ENCODE measurements at regions not wholly inside any gene's neighbourhood (a gene's known extent, or its start where the extent isn't known, plus 50 kb on each side); places are given as distances from the start of the nearest gene placed in this dataset.
"Not testable (repeated sequence)": the region's sequence is repeated elsewhere in the genome, so short reads cannot be mapped to it uniquely, and the experiment has no call there.

- DNase-seq: no peak
Observed at GRCh38 chr18:71443706-71444480, 1100.2 kb downstream of the CBLN2 start.

GRCh38 chr18:71442731-71443141 lies 1101.4 kb downstream of the CBLN2 start:
- DNase-seq: no peak

GRCh38 chr18:71441156-71441555 lies 1103.0 kb downstream of the CBLN2 start:
- no peak for DNase-seq

GRCh38 chr18:71437511-71437910 lies 1106.6 kb downstream of the CBLN2 start:
- no peak for DNase-seq

GRCh38 chr18:71433373-71433772 lies 1110.8 kb downstream of the CBLN2 start:
- no peak for DNase-seq

- DNase-seq: no peak
Observed at GRCh38 chr18:71431689-71432088, 1112.5 kb downstream of the CBLN2 start.

- DNase-seq: no peak
Observed at GRCh38 chr18:71431171-71431570, 1113.0 kb downstream of the CBLN2 start.

GRCh38 chr18:71426441-71426840 lies 1117.7 kb downstream of the CBLN2 start:
- DNase-seq: no peak

- DNase-seq: no peak
Observed at GRCh38 chr18:71405169-71405809, 1116.4 kb downstream of the SOCS6 start.

- no peak for DNase-seq
Observed at GRCh38 chr18:71403501-71403900, 1114.7 kb downstream of the SOCS6 start.

GRCh38 chr18:71398531-71398930 lies 1109.7 kb downstream of the SOCS6 start:
- DNase-seq: no peak

GRCh38 chr18:71388148-71388547 lies 1099.3 kb downstream of the SOCS6 start:
- no peak for DNase-seq

GRCh38 chr18:71374294-71375000 lies 1085.6 kb downstream of the SOCS6 start:
- DNase-seq: no peak

GRCh38 chr18:71371951-71372605 lies 1083.2 kb downstream of the SOCS6 start:
- no peak for DNase-seq

GRCh38 chr18:71370671-71371445 lies 1082.0 kb downstream of the SOCS6 start:
- DNase-seq: no peak

- DNase-seq: no peak
Observed at GRCh38 chr18:71370095-71370494, 1081.2 kb downstream of the SOCS6 start.

GRCh38 chr18:71362140-71362539 lies 1073.3 kb downstream of the SOCS6 start:
- DNase-seq: no peak

- DNase-seq: not testable (repeated sequence)
Observed at GRCh38 chr18:71355599-71355998, 1066.8 kb downstream of the SOCS6 start.

- DNase-seq: no peak
Observed at GRCh38 chr18:71352618-71353017, 1063.8 kb downstream of the SOCS6 start.

- DNase-seq: no peak
Observed at GRCh38 chr18:71336576-71337210, 1047.8 kb downstream of the SOCS6 start.

GRCh38 chr18:71329563-71329962 lies 1040.7 kb downstream of the SOCS6 start:
- no peak for DNase-seq

GRCh38 chr18:71329114-71329513 lies 1040.3 kb downstream of the SOCS6 start:
- no peak for DNase-seq

Measured in activated CD4-positive, alpha-beta T cell treated with anti-CD3 and anti-CD28 coated beads, Interleukin-2, Interleukin-6, amounts not matched to agents 100 ng/mL and 50 ng/mL, durations not matched to agents 16 hours and 8 hours (primary cell).